NCI-H2081 treated with DMSO at 0.1 percent for 48 hours (cell line): ENCODE measurements at regions not wholly inside any gene's neighbourhood (a gene's known extent, or its start where the extent isn't known, plus 50 kb on each side); places are given as distances from the start of the nearest gene placed in this dataset.
A peak's percentile ranks its signal among the peaks of the same experiment; 100 is the strongest.

Experiments
- DNase-seq: peaks from one replicate; lab custom pipeline; 2025; lab: John Stamatoyannopoulos, UW

DNA sequence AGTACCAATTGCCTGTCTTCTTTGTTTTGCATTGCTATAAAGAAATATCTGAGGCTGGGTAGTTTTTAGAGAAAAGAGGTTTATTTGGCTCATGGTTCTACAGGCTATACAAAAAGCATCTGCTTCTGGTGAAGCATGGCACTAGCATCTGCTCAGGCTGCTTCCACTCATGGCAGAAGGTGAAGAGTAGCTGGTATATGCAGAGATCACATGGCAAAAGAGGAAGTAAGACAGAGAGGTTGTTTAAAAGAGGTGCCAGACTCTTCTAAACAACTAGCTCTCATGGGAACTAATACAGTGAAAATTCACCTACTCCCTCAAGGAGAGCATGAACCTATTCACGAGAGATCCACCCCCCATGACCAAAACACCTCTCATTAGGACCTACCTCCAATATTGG, 56.7 kb upstream of the GUCA2B start:
- no peak for DNase-seq

DNA sequence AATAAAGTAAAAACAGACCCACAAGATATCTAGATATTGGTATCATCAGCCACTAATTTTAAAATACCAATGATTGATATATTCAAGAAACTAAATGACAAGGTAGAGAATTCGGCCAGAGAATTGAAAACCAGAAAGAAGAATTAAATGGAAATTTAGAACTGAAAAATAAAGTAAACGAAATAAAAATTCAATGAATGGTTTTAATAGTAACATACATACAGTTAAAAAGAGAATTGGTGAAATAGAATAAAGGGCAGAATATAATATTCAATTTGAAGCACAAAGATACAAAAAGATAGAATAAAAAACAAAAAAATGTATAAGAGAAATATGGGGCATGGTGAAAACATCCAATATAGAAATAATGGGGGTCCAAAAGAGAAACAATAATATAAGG, 64.0 kb upstream of the GUCA2B start:
- DNase-seq: no peak

DNA sequence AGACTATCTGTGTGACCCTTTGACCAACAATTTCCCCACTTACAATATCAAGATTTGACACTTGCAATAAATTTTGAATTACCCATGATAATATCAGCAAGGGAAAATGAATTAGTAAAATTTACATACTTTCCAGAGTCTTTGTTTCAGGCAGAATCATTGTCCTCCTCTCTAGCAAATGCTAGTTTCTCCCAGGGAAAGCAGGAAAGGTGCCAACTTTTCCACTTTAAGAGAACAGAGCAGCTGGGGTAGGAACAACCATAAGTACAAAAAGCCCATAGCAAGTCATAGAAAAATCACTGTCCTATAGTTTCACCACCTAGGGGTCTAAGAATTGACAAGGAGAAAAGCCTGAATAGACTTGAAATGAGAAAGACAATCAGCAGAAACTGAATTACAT, 67.1 kb upstream of the GUCA2B start:
- no peak for DNase-seq

DNA sequence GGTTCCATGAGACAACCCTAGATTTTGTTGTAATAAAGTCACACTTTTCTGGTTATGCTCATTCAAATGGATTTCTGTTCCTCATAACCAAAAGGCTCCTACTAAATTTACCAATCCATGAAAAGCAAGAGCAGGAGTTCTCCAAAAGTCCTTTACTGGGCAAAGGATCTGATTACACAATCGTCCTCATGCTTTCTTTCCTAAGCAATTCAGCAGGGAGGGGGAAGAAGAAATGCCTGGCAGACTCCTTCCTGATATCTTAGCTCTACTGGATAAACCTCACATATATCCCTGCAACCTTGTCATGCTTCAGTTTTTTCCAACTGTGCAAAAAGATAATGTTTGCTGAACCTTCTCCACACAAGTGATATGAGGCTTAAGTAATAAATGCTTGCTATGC, 67.6 kb upstream of the GUCA2B start:
- no peak for DNase-seq

DNA sequence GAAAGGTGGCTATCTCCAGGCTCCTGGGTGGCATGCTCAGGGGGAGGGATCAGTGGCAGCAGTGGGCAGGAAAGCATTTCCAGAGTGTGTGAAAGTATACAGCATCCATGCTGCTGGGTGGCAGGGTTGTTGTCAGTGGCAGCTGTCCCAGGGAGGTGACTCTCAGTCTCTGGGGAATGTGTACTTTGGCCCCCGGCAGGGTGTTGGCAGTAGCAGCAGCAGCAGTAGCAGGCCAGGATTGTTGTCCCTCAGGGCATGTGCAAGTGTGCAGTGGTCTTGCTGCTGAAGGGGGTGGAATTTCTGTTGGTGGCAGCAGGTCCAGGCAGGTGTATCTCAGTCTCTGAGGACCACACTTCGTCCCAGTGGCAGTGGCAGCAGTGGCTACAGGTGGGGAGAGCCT, 71.7 kb upstream of the GUCA2B start:
- DNase-seq: no peak

DNA sequence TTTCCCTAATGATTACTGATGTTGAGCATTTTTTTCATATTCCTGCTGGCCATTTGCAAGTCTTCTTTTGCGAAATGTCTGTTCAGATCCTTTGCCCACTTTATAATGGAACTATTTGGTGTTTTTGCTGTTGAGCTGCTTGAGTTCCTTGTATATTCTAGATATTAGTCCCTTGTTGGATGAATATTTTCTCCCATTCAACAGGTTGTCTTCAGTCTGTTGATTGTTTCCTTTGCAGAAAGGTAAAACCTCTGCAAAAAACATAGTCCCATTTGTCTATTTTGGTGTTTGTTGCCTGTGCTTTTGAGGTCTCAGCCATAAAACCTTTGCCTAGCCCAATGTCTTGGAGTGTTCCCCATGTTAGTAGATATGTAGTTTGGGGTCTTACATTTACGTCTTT, 78.0 kb upstream of the GUCA2B start:
- DNase-seq: no peak

DNA sequence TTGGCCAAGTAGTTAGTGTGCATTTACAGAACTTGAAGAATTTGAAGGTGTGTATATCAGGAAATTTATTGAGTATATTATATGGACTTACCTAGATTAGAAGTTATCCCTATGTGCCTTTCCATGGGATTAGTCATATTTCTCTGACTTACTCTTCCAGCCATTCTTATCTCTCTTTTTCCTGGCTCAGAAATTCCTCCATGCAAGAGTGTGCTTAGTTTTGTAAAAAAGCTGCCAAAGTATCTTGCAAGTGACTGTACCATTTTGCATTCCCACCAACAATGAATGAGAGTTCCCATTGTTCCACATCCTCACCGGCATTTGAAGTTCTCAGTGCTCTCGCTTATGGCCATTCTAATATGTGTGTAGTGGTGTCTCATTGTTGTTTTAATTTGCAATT, 82.2 kb upstream of the GUCA2B start:
- no peak for DNase-seq

DNA sequence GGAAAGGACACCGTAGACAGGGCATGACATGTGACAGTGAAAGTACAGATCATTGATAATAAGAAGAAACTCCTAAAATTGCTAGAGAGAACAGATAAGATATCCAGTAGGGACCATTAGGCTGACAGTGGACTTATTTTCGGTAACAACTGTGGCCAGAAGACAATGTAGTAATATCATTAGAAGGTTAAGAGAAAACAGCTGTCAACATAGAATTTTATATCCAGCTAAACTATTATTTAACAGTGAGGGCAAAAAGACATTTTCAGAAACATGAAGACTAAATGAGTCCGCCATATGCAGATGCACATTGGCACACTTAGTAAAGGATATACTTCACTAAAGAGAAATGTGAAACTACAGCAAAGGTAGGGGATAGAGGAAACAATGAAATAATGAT, 95.4 kb upstream of the GUCA2B start:
- DNase-seq: no peak

DNA sequence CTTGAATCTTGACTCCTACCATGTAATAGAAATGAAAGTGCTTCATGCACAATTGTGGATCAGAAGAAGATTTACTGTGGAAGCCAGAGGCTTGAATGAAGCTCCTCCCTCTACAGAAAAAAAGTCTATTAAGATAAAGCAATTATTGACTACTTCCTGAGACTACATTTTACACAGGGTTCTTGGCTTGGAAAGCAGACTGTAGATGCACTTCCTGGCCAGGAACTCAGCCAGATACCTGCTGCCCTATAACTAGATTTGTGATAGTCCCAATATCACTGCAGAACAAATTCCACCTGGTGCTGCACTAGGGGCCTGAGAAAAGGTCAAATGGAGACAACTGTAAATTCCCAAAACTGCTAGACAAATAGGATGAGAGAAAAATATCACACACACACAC, 96.8 kb upstream of the GUCA2B start:
- DNase-seq: no peak

DNA sequence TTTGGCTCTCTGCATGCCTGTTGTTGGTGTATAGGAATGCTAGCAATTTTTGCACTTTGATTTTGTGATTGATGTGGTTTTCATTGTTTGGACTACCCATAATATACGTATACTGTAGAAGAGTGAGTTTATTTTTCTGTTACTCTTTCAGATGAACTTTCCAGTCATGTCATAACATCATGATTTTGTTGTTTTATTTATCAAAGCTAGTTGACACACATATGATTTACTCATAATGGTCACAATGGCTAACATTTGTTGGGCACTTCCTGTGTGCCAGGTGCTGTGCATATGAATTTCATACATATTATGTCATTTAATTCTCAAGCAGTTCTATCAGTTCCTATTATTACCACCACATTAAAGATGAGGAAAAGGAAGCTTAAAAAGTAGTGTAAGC, 98.1 kb upstream of the GUCA2B start:
- DNase-seq: no peak

DNA sequence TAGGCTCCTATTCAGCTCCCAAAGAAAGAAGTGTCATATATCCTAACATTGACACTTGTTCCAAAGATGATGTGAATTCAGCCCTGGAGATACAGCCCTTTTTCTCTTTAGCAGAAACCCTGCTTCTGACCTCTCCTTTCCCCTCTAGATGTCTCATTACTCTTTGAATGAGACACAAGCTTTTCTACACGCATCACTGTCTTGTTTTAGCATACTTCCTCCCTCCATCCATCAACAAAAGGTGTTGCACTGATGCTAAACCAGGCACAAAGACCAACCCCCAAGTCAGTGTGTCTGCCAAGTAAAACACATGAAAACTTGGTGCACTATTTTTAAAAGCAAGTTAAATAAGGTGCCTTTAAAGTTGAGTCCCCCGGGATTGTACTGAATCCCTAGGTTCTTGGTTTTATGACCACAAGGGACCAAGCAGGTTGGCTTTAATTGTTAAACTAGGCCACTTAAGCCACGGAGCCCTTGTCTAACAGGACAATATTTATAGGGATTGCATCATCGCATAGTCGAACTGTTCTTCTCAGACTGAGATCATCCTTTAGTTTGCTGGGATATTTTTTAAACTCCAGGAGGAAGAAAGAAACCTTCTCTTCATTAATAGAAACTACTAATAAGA, 101.0 kb upstream of the GUCA2B start:
- no peak for DNase-seq

DNA sequence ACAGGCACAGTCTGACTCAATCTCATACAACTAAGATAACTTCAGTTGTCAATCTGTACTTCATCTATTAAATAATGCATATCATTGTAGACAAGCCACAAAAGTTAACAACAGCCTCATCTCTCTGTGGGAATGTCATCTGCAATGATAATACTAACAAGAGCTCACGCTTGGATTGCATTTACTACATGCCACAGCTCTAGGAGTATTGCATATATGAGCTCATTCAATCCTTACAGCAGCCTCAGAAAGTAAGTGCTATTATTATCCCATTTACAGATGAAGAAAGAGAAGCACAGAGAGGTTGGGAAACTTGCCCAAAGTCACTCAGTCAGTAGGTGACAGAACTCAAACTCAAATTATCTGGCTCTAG, 105.7 kb upstream of the GUCA2B start:
- DNase-seq: no peak

DNA sequence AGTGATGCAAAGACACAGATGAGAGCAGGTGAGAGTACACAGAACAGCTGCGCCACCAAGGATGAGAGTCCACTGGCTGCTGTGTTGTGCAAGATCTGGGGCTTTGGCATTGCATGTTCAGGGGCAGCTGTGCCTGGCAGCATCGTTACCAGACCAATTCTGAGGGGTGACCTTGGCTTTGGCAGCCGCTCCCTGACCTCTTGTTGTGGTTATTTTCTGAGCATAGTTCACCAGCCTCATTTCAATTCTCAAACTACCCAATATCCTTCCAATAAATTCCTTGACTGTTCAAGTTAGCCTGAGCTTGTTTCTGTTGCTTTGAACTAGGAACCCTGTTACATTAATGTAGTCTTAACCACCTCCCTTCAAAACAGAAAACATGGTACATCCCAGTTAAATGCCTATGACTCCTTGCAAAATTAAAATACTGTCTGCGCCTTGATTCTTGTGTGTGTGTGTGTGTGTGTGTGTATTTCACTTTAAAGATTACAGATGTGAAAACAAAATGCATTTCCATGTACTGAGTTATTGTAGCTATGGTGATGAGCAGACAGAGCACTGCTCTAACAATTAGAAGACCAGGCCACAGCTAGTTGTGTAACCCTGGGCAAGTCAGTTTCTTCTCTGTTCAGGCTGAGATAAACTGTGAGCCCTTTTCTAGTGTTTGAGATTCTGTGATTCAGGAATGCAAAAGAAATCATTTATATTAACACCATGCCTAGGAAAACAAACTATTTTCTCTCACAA, 106.3 kb upstream of the GUCA2B start:
- DNase-seq: no peak

DNA sequence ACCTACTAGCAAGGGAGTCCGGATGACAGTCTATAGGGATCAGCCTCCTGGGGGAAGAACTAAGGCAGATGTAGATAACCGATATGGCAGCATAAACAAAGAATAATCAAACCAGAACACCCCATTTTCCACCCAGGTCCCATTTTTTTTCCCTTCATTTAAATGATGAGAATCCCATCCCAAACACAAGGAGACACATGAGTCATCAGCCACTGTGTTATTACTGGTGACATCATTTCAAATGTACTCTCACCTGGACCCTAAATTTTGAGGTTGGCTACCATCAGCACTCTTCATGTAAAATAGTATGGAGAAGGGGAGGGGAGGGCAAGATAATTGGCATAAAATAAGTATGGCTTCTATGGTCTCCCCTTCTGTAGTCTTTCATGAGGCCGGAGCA, 108.9 kb upstream of the GUCA2B start:
- no peak for DNase-seq

DNA sequence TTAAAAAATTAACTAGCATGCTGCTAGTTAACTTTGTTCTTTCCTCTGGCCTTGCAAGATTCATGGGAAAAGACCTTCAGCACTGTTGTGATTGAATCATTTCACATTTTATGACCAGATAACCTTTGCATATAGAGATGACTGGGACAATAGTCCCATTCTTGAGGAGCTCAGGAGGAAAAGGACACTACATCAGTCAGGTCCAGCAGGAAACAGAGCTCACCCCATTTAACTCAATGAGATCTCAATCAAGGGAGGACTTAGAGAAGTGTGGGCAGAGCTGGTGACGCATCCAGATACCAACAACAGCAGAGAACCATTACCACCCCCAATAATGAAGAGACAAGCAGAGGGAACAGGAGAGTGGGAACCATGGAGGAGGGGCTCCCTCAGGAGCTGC, 109.4 kb upstream of the GUCA2B start:
- no peak for DNase-seq

DNA sequence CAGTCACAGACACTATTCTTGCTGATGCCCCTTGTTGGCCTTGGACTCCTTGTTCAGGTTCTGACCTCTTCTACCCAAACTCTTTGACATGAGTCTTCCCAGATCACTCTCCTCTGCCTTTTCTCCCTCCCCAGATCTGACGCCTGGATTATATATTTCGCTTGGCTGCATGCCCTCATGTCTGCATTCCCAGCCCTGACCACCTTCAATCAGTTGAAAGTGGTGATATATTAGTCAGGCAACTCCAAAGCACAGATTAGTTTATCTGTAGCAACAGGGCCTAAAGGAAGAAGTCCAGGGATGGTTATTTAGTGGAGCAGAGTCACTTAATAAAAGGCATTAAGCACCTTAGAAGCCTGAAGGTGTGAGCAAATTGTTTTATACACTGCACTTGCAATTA, 110.0 kb upstream of the GUCA2B start:
- no peak for DNase-seq

DNA sequence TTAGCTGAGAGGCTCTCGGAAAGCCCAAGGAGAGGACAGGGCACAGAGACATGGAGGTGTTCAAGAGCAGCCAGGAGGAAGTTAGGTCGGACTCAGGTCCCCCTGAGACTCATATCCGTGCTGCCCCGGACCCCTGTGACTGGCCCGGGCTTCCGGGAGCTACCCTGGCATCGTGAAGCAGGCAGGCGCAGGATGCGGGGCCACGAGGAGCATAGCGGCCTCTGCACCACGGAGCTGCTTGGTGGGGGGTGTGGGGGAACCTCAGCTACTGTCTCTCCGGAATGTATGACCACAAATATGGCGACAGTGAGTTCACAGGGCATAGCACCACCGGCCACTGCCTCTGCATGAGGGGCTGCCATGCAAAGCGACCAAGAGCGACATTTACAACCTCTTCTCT, 112.2 kb upstream of the GUCA2B start:
- DNase-seq: no peak

DNA sequence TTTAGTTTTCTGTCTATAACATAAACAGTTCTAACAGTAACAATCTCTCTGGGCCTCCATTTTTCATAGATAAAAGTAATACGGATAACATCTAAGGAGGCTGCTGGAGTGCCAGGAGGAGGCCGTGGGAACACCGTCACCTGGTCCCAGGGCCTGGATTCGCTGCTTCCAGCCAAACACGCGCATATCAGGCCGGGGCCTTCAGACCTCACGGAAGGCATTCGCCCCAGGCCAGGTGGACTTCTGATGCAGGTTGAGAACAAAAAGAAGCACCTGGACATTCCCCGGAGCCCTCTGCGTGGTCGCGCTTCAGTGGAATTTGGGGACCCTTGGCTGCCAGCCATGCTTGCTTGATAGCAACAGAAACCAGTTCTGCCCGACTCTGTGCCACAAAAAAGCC, 113.1 kb upstream of the GUCA2B start:
- DNase-seq: no peak

DNA sequence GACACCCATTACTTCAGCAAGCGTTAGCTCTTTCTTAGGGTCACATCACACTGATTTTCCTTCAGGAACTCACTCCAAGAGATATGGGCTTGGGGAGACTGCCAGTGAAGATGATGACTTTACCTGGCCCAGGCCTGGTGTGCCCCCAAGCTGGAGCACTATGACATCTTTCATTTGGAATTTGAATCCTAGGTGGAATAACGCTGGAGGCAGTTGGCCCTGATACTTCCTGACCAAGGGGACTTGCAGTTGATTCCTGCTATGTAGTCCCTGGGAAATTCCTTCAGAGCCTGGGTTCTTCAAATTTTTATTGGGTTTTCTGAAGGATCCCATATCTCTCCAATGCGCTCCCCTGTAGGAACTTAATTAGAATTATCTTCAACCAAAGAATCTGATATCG, 114.9 kb upstream of the GUCA2B start:
- DNase-seq: no peak

DNA sequence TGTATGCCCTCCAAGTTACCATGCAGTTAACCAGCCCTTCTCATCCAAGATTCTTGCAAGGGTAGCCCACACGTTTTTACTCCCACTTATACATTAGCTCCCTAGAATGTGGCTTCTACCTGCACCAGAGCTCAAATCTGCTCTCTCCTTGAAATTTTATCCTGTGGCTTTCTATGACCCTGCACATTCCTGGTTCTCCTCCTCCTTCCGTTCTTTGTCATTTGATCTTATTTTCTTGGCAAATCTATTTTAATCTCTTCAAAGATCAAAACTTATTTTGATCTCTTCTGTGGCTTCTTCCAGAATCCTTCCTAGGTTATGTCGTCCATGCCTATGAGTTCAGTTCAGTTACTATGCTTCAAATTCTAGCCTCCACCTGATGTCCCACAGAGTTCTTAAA, 115.6 kb upstream of the GUCA2B start:
- no peak for DNase-seq

DNA sequence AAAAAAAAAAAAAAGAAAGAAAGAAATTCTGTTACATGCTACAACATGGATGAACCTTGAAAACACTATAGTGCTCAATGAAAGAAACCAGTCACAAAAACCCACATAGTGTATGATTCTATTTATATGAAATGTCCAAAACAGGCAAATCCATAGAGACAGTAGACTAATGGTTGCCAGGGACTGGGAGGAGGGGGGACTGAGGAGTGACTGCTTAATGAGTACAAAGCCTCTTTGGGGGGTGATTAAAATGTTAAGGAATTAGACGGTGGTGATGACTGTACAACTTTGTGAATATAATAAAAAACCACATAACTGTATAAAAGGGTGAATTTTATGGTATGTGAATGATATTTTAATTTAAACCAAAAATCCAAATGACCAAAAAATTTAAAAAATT, 116.0 kb upstream of the GUCA2B start:
- DNase-seq: no peak

DNA sequence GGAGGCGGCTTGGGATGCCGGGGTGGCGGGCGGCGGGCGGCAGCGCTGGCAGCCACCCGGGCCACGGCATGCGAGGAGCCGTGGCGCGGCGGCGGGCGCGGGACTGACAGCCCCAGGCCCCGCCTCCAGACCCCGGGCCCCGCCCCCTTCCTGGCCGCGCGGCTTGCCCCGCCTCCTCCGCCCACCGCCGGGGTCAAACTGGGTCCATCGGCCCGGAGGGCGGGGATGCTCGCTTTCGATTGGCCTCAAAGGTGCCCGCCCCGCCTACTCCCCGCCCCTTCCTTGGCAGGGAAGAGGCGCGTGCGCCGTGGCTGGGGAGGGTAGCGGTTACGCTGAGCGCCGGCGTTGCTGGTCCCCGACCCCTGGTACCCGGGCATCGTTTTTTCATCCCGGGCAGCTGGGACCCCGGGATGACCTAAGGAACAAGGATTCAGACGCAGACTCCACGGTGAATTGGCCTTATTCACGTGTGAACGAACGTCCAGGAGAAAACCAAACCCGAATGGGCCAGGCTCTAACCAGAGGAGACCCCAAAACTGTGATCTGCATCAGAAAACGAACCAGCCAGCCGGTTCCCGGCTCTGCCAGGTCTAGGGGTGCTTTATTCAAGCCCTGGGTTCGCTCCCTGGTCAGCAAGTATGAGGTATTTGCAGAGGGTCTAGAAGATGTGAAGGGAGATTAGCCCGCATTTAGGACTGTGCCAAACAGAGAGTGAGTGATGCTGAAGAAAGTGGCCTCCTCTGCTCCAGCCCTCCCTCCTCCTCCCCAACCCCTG, 117.2 kb upstream of the GUCA2B start:
- peak; percentile 80 for DNase-seq

DNA sequence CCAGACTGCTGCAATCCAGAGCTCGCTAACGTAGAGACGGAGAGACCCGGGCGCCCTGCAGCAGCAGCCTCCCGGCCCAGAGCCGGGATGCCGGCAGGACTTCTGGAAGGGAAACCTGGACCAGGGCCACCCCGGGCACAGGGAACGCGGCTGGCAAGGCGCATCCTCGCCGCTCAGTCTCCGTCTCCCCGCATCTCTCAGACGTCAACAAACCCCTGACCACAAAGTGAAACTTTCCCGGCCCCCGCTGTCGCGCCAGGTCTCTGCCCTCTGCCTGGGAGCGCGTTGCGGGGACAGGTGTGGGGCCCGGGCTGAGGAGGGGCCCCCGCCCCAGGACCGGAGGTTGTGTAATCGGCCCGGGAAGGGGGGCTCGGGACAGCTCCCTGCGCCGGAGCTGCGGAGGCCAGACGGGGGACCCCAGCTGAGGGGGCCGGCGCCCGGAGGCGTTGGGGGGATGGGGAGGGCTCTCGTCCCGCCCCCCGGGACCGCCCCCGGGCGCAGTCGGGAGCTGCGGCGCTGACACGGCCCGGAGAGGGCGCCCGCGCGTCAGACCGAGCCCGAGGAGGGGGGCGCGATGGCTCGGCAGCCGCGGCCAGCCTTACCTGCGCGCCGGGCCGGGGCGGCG, 116.6 kb upstream of the HIVEP3 start:
- DNase-seq: no peak
